ENCODE measurements at regions not wholly inside any gene's neighbourhood (a gene's known extent, or its start where the extent isn't known, plus 50 kb on each side); places are given as distances from the start of the nearest gene placed in this dataset.

GRCh38 chr1:65593516-65593915 lies 173.0 kb downstream of the LEPR start:
- TF ChIP-seq CTCF (IDR thresholded peaks at IDR 0.05): no peak
- TF ChIP-seq POLR2A (IDR thresholded peaks at IDR 0.05): no peak

Data from right lobe of liver (tissue), 4 donors.